NCI-H345 treated with DMSO at 0.1 percent for 48 hours (cell line): ENCODE measurements at regions not wholly inside any gene's neighbourhood (a gene's known extent, or its start where the extent isn't known, plus 50 kb on each side); places are given as distances from the start of the nearest gene placed in this dataset.

ENCODE experiments used
- DNase-seq: peaks from one replicate; lab custom pipeline; 2025; ENCODE audit not compliant: unreplicated experiment; lab: John Stamatoyannopoulos, UW

DNA sequence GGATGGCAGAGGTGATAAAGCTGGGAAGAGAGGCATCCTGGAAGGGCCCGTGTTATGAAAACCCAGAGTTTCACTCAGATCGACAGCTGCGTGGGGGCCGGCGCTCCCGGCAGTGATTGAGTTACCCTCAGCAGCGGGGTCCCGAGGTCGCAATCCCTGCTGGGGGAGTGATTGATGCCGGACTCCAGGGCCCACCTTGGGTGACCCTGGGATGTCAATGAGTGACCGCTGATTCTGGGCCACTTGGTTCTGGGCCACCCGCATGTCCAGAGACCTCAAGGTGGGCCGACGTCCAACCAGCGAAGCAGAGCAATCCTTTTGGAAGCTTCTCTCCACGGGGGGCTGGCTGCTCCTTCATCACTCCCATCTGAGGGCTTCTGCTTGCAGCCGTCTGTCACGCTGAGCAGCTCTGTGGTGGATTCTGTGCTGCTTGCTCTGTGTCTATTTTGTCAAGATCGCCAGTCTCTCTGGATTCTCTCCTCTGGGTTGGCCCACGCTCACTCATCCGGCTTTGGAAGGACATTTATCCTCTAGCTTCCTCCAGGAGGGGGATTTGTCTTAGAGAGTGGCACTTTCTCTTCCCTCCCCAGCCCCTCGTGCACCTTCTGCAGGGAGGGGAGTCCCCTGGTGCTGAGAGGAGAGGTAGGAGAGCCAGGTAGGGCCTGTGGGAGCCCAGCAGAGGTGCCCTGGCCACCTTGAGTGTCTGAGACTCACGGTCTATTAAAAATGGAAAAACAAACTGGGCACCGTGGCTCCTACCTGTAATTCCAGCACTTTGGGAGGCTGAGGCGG is 110.9 kb upstream of the C1orf174 start:
- DNase-seq, result no peak

DNA sequence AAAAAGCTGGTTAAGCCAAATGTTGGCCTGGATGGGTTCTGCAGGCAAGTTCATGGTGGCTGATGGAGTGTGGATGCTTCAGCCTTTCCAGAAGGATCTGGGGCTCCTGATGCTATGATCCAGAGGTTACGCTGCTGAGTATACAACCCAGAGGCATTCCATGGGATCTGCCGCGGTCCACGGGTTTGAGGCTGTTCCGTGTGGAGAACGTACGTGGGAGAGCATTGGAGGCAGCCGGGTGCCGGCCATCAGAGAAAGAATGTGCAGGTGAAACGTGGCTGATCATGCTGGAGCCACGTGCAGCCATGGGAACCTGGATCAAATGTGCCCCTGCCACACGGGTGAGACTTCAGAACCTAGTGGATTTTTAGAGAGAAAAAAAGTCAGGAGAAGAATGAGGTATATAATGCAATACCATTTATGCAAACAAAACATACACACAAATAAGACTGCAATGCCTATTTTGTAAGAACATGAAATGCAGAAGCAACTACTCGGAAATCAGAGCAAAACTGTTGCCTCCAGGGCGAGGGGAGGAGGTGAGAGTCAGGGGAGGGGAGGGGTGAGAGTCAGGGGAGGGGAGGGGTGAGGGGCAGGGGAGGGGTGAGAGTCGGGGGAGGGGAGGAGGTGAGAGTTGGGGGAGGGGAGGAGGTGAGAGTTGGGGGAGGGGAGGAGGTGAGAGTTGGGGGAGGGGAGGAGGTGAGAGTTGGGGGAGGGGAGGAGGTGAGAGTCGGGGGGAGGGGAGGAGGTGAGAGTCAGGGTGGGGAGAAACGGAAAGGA is 116.5 kb upstream of the C1orf174 start:
- DNase-seq, result no peak

DNA sequence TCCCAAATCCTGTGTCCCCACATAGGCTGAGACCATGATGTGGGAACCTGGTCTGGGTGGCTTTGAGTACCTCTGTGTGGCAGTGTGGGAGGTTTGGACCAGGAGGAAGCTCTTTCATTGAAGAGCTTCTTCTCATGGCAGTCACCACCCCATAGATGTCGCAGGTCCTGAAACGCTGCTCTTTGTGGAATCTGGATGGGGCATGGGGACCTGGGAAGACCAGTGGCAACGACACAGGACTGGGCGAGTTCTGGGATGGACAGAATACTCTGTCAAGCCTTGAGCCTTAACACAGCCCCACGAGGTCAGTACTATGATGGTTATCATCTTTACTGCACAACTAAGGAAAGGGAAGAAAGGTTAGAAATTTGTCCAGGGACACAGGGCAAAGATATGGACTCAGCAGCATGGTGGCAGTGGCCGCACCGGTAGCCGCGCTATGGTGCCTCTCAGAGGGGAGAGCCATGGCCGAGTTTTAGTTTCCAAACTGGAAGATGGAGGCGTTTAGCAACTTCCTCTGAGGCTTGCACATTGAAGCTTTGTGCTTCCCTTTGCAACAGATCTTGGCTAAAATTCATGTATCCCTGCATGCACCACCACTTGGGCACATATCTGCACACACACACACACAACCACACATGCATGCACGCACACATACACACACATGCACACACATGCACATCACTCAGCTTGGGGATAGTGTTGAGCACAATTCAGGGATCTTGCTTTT is 117.7 kb upstream of the C1orf174 start:
- no peak for DNase-seq

DNA sequence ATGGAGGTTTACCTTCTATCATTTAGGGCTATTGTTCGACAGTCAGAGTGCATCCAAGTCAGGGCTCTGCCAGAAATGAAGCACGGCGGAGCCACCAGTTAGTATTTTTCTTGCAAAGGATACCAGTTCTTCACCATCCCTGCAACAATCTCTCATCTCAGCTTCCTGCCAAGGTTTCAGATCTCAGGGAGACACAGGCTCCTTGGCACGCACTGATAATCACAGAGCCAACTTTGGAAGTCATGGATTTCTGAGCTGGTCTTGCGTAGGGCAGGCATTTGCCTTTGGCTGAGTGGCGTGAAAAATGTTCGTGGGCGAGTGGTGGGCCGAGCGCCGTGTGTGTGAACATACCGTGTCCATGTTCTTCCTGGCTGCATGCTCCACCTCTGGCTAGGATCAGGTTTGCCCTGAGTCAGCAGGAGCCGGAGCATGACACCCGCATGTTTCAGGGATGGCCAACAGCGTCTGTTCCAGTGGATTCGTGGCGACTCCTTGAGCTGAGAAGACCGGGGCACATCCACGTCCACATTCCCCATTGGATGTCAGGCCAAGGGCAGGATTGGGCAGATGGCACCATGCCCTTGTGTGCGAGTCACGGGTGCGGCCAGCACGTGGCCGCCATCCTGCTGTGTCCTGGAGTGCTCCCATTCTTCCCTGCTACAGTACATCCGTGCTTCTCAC is 118.5 kb upstream of the C1orf174 start:
- DNase-seq, result no peak

DNA sequence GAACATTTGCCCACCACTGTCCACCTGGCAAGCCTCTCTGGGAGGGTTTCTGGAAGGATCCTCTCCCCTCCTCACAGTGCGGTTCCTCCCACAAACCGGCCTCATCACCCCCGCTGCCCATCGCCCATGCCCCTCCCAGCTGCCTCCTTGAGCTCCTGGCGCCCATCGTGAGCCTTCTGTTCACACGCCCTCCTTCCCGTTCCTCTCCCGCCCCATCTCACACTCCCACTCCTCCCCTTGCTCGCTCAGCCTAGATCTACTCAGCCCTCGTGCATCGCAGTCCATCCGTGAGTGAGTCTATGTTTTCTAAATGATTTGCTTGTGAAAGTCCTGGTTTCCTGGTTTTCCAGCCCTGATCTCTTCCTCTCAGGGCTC is 119.1 kb upstream of the C1orf174 start:
- no peak for DNase-seq

DNA sequence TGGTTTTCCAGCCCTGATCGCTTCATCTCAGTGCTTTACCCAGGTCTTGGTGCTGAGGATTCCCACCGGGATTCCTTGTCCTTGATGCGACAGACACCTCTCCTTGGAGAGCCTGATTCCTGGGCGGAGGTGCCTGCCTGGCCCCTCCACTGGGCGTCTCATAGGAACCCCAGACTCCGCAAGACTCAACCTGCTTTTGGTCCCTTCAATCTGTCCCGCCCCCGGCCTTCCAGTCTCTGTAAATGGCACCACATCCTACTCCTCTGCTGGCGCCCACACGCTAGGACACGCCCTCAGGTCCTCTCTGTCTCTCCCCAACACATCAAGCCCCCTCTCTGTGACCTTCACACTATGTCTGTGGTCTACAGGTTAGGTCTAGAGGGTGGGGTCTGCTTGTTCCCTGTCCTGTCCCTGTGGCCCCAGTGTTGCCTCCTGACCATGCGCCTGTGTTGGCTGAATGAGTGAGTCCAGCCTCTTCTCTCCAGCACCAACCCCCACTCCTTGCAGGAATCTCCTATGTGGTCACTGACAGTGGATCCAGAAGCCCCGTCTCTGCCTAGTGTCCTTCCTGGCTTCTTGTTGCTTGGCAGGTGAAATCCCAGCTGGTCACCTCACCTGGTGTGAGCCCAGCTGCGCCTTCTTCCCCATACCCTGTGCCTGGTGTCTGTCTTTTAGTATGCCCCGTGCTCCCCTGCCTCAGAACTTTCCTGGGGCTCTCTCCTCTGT is 119.7 kb upstream of the C1orf174 start:
- DNase-seq, result no peak

DNA sequence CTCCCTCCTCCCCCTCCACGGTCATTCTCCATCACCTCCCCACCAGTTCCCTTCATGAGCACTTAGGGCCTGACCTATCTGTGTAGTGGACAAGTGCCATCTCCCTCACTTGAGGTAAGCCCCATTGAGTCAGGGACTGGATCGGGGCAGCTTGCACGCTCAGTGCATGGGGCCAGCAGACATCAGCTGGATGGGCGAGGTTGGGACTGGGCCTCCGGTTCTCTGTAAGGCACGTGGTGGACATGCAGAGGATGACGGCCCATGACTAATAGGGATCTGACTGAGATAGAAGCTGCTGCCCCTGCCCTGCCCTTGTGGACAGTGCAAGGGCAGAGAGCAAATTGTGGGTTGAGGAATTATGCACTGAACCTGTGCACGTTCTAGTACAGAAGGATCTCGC is 120.4 kb upstream of the C1orf174 start:
- DNase-seq, result no peak

DNA sequence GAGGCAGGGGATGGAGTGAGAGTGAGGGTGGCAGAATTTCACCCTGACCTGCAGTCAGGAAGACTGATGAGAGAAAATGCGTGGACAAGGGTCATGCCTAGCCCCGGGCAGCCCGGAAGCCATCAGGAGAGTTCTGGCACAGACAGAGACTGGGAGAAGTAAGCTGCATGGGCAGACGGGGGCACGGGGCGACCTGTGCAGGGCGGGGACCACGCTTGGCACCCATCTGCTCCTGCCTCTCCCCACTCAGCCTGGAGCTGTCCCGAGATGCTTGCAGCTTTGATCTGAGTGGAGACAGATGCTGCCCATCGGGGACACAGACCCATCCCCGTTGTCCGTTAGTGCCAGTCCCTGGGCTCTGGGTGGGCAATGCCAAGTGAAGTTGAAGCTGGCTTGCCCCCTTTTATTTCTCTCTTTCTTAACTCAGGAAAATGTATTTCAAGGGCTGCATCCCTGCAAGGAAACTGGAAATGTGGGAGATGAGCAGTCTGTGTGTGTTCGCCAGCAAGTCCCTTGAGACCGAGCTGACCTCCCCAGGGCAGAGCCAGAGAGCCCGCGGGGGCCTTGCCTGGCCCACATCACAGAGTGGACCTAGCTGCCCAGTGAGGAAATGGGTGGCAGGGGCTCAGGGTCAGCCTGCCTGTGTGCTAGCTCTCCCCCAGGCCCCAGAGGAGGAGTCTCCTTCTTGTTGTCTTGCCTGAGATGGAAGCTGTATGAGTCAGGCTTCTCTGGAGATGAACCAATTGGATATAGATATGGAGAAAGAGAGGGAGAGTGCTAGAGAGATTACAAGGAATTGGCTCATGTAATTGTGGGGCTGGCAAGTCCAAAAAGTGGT is 121.3 kb upstream of the C1orf174 start:
- DNase-seq, result no peak

DNA sequence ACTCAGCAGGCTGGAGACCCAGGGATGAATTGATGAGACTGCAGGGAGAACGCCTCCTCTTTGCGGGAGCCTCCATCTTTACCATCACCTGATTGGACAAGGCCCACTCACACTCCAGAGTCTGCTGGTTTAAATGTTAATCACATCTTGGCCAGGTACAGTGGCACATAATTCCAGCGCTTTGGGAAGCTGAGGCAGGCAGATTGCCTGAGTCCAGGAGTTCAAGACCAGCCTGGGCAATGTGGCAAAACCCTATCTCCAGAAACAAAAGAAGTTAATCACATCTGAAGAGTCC is 121.8 kb upstream of the C1orf174 start:
- DNase-seq, result no peak

DNA sequence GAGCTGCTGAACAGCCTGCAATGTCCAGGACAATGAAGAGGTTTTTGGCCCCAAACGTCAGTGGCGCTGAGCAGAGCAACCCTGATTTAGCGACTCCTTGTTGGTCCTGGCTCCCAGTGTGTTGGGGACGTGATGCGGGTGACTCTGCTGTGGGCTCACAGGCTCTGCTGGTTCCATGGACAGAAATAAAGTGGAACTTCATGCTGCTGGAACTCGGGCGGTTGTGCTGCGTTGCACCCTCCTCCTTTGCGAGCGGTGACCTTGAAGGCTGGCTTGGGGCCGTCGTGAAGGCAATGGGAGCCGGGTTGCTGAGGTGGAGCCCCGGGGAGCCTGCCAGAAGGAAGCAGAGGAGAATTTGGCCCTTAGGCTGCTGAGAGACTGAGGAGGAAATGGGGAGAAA is 122.6 kb upstream of the C1orf174 start:
- no peak for DNase-seq

DNA sequence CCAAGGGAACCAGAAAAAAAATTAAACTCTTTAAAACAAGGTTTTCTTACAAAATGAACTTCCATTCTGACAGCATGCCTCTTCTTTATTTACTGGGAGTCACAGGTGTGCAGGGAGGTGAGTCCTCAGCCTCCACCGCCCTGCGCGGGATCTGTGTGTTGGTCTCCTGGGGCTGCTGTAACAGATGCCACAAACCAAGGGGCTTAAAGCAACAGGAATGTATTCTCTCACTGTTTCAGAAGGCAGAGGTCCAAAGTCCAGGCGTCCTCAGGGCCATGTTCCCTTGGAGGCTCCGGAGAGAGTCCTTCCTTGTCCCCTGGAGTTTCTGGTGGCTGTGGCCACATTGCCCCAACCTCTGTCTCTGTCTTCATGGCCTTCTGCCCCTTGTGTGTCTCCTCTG is 123.6 kb upstream of the C1orf174 start:
- no peak for DNase-seq

DNA sequence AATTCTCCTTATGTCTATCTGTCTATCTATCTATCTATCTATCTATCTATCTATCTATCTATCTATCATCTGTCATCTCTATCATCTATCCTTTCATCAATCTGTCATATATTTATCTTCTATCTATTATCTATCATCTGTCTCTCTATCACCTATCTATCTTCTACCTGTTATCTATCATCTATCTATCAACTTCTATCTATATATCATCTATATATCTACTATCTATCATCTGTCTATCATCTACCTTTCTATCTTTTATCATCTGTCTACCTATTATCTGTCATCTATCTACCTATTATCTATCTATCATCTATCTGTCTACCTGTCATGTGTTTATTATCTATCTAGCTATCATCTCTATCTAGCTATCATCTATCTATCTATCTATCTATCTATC is 124.7 kb upstream of the C1orf174 start:
- no peak for DNase-seq

DNA sequence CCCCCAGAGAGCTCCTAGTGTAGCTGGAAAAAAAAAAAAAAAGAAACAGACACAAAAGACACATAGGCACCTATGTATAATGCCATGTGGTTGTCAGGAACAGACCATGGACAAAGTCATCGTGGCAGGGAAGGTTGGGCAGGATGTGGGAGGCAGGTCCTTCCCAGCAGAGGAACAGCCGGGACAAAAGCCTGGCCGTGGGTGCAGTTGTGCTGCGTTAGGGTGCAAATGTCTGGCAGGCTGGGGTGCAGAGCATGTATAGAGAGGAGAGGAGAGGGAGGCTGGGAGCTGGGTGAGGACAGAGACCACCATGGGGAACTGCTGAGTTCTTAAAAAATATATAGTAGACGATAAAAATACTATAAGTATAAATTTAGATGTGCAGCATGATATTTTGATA is 125.7 kb upstream of the C1orf174 start:
- no peak for DNase-seq

DNA sequence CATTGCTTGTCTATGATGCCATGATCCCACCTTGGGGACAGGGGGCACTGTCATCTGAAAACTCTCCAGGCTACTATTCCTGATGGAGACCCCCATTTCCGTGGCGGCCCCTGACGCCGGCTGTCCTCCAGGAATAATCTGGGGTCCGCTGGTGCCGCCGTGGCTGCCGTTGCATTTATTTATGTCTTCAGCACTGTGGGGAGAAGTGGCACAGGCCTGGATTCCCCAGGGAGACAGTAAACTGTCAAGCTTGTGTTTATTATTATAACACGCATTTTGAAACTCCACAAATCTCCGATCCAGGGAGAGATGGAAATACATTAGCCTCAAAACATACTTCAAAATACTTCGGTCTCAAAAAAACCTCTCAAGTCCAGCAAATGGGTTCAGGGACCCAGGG is 126.9 kb upstream of the C1orf174 start:
- DNase-seq, result no peak

DNA sequence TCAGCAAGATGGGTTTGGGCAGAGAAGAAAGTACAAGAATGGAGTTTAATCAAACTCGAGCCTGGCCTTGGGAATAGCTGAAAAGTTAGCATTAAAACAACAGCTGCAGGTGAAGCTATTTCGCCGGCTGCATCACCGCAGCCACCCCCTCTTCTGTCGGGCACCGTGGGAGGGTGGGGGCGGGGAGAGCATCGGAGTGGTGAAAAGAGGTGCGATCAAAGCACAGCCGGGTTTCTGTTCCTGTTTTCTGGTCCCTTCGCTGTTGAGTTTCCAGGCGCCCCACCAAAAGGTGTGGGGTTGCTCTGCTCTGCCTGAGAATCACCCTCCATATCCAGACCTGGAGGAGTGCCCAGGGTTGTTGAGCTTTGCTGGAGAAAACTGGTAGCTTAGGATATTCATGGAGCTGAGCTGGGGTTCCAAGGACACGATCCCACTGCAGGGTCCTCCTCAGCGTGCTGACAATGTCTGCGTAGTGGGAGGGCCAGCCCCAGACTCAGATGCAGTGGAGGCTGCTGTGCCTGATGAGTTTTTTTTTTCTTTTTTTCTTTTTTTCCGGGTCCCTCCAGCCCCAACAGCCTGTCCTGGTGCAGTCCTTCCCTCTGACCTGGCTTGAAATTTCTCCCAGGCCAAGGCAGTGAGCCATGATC is 127.5 kb upstream of the C1orf174 start:
- no peak for DNase-seq

DNA sequence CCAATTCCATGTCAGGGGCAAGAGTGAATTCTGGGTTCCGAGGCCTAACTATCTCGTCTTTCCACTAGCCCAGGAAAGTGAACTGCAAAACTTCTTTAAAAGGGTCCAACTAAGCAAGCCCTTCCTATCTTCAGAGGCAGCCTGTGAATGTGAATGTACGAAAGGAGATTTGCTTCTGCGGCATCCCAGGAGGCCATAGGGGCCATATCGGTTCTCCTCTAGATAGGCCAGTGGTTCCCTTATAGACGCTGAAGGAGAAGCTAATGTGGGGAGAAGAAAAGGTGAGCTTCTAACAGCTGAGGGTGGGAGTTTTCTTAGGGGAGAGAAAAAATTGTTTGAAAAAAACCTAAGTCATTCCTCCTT is 128.0 kb upstream of the C1orf174 start:
- no peak for DNase-seq

DNA sequence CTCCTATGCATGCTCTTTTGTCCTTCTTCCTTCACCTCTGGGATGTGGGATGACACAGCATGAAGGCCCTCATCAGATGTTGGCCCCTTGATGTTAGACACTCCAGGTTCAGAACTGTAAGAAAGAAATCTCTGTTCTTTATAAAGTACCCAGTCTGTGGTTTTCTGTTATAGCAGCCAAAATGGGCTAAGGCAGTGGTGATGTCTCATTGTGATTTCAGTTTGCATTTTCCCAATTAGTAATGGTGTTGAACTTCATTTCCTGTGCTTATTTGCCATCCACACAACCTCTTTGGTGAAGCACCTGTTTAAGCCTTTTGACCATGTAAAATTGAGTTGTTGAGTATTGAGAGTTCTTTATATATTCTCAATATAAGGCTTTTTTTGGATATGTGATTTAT is 129.3 kb upstream of the C1orf174 start:
- DNase-seq, result no peak

DNA sequence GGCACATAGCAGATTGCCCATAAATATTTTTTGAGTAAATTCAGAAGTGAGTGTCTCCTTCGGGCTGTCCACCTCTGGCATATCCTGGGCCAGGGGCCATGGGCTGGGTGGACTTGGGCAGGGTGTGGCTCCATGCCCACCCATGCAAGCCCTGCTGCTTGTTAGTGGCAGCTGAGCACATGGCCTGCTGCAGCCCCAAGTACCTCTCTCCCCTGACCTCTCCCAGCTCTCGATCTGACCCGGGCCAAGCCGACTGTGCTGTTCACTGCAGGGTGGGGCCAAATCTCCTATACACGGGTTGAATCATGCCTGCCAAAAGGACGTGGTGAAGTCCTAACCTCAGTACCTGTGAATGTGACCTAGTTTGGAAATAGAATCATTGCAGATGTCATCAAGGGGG is 132.5 kb upstream of the C1orf174 start:
- DNase-seq, result no peak

DNA sequence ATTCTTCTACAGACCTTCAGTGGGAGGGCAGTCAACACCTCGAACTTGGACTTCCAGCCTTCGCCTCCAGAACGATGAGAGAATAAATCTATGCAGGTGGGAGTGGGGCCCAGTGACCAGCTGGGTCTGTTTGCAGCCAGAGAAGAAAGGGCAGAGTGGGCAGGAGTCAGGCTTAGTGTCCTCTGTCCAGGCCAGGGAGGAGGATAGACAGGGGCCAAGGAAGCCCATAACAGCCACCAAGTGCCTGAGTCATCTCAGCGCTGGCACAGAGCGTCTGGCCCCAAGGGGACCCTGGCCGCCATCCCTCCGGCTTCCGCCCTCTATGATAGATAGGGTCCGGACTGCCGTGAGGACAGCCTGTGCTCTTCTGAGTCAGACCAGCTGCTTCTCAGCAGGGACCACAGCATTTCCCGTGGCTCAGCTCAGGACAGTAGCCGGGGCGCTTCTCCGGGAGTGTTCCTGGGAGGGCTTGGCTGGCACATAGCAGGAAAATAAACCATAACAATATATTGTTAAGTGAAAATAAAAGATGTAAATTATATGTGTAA is 133.1 kb upstream of the C1orf174 start:
- DNase-seq, result no peak
